ENCODE measurements at regions not wholly inside any gene's neighbourhood (a gene's known extent, or its start where the extent isn't known, plus 50 kb on each side); places are given as distances from the start of the nearest gene placed in this dataset.

DNA sequence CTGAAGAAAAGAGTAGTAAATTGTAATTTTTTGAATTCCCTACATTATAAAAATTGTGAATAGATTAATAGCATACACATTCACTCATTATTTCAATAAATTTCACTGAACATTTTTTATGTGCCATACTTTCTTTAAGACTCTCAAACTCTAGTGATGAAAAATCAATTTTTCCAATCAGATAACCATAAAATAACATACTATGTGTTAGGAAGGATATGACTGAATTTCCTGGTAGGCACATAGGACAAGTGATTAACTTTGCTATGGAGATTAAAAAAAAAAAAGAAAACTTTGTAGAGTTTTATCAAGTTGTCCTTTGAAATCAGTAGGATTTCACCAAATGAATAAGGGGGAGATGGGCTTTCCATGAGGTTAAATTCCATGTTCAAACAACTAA is 1597.3 kb upstream of the LRRTM3 start:
- DNase-seq (ENCODE audit: low spot score): no peak

DNA sequence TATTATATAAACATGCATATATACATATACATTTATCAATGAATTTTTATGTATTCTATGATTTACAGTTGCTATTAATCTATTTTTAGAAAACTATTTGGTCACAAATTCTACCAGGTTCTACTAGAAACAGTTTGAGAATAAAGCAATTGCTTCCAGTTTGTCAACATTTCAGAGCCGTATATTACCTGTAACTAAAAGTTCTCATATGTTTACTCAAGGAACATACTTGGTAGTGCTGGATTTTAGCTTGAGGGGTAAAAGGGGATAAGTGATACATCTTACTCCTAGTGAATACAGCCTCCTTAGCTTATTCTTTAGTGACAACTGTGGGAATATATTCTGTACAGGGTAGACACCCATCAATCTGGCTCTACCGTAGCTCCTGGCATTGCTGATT is 1590.5 kb upstream of the LRRTM3 start:
- DNase-seq (ENCODE audit: low spot score): no peak

DNA sequence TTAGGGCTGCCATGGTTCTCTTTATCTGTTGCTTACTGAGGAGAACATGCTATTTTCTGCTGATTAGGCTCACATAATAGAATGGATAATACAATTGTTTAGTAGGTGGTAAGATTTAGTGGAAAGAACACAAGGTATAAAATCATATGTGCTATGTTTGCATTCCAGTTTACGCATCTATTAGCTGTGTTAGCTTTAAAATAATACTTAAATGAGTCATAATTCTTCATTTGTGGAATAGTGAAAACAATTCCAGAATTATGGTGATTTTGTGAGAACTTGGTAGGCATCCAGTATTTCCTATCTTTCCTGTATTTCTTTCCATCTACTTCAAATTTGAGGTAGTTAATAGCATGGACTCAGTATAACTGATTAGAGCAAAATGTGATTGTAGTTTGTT is 1585.5 kb upstream of the LRRTM3 start:
- DNase-seq (ENCODE audit: low spot score): no peak

DNA sequence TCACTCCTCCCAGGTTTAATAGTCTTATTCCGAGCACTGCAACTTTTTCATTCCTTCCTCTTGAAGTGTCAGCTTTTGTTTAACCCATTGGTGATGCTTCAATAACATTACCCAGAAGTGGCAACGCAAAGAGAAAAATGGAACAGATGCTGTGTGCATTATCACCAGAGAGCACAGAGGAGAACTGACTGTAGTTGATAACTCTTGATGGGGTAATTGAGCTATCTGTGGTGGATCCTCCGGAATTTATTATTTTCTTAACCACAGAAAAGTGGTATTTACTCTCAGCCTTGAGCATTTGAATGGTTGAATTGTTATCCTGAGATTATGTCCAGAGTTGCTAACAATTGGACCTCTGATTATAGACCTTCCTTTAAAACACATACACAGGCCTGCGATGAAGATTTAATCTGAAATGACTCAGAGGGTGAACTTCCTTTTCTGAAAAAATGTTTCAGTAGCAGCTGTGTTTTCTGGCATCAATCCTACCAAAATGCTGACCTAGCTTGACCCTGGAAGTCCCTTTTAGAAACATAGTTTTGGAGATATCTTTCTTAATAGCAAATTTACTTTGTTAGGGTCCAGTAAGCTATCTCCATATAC is 1584.4 kb upstream of the LRRTM3 start:
- DNase-seq (ENCODE audit: low spot score): no peak

DNA sequence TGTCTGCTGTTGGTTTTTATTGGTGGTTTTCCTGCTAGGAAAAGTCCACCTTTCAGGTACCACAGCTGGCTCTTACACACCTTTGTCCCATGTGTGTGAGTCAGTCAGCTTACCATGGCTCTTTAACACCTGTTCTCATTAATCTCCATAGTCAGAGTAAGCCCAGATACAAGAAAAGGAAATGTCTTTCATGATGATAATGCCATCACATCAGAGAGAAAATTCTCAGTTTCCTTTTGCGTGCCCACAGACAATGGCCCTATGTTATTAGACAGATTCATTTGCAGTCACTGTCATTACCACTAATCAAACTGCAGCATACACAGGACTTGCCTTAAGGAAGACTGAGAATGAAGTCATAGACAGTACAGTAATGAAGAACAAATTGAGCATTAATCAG is 1583.6 kb upstream of the LRRTM3 start:
- DNase-seq (ENCODE audit: low spot score): no peak

DNA sequence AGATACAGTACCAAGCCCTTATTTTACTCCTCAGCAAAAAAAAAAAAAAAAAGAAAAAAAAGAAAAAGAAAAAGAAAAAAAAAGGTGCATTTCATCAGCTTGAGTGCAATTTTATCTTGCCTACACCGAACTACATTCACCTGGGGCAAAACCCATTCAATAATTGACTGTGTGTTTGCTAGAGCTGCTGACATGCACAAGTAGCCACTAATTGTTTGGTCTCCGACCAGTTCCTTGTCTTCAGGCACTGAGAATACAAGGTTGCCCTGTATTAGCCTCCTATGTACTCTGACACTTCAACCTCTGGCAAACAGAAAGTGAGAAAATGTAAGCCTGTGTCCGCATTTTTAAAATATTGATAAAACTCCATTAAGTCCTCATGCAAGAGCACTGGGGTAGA is 1579.4 kb upstream of the LRRTM3 start:
- DNase-seq (ENCODE audit: low spot score): no peak

DNA sequence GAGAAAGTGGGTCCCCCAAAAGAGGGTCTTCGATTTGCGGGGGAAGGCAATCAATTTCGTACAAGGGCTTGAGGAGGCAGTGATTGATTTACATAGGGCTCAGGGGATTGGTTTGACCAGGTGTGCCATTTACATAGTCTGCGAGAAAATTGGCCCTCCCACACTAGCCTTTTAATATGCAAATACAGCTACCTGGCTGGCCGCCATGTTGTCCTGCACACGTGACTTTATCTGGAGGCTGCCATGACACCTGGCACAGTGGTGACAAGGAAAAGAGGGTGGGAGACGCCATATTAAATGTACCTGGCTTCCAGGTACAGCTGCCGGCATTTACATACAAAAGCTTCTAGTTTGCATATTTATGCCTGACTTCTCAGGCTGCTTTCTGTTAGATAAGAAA is 1577.2 kb upstream of the LRRTM3 start:
- DNase-seq (ENCODE audit: low spot score): no peak

DNA sequence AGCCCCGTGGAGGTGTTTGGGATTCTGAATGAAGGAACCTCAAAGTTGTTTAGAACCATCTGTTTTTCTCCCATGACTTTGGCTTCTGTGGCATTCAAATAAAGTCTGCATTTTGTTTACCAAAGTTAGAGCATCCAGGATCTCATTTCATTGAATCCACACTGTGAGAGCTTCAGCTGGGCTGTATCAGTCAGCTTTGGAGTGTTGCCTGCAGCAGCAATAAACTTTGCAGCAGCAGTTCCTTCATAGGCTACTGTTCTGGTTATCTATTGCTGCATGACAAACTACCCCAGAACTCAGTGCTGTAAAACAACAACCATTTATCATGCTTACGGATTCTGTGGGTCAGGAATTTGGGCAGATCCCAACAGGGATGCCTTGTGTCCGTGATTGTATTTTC is 1575.2 kb upstream of the LRRTM3 start:
- DNase-seq (ENCODE audit: low spot score): no peak

- no peak for DNase-seq (ENCODE audit: low spot score)
Measured at GRCh38 chr10:65355141-65355680, 1570.6 kb upstream of the LRRTM3 start.

DNA sequence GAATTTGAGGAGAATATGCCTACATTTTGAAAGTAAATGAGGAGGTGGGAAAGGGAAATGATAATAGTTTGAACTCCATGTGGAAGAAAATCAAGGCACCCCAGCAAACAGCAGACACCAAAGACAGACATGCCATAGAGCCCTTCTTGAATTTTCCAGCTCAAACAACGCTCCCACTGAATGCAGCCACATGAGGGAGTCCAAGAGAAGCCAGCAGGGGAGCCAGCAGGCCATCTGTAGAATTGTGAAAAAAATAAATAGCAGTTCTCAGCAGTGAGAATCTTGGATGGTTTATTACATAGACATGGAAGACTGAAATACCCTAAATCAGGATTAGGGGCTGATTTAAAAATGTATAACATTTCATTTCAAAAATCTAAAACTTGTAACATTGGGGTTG is 1567.3 kb upstream of the LRRTM3 start:
- peak; percentile 21 for DNase-seq (ENCODE audit: low spot score)

- DNase-seq (ENCODE audit: low spot score): peak; percentile 5
Measured at GRCh38 chr10:65360497-65360896, 1565.3 kb upstream of the LRRTM3 start.

- no peak for DNase-seq (ENCODE audit: low spot score)
Measured at GRCh38 chr10:65365878-65366277, 1560.0 kb upstream of the LRRTM3 start.

DNA sequence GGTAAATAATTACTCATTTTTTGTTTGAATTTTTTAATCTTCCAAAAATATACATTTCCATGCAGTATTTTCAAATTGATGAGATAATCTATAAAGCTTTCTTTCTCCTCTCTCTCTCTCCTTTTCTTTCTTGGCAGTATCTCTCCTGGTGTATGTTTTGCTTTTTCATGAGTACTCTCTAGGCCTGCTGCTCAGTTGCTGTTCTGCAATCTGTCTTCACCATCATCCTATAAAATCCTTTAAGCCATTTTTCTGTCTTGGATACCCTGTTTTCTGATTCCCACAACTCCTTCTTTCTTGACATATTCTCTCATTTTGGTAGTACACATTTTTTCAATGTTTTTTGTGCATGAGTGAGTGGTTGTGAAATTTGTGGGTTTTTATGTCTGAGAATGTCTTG is 1558.1 kb upstream of the LRRTM3 start:
- DNase-seq (ENCODE audit: low spot score): no peak

DNA sequence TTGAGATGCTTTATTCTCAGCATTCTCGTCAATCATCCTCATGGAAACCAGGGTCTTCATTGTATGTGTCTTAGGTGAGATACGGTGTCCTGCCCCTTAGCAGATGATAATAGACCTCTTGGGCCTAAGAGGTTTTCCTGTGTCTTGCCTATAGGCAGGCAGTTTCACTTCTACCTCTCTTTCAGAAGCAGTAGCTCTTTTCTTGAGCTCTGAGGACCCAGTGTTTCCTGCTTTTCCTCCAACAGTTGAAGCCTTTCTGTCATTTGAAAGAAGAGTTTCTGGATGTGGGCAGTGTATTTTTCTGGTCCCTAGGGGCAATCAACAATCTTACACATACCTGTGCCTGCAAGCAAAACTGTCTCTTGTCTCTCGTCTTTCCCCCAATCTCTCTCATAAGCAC is 1550.3 kb upstream of the LRRTM3 start:
- DNase-seq (ENCODE audit: low spot score): no peak

- DNase-seq (ENCODE audit: low spot score): no peak
Measured at GRCh38 chr10:65377687-65378086, 1548.1 kb upstream of the LRRTM3 start.

DNA sequence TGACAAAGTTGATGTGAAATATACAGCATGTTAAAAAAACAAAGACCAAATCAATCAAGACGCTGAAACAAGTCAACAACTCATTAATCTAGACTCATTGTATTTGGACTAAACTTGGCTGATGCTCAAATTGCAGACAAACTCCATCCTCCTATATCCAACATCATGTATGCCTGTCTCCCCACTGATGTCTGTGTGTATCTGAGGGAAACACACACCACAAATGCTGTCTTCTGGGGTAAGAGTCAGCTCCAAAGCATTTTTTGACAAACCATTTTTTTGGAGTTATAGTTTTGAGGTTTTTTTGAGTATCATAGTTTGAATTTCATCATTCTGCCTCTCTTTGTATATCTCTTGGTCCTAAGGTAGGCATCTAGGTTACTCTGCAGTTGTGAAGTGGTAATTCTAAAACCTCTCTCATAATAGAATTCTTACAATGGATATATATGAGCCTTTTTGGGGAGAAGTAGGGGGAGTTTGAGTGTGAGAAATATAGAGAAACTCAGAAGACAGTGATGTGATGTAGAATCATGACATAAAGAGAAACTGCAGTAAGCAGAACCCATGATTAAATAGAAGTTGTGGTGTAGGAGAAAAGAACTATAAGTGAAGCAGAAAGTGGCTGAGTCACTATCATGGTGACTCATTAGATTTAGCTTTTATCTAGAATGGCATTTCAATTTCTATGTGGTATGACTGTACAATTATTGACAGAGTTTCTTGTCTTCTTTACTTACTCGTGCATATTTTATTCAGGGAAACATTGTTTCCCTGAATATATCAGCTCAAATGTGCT is 1531.1 kb upstream of the LRRTM3 start:
- DNase-seq (ENCODE audit: low spot score): no peak

GRCh38 chr10:65395631-65396030 is 1530.2 kb upstream of the LRRTM3 start:
- no peak for DNase-seq (ENCODE audit: low spot score)

DNA sequence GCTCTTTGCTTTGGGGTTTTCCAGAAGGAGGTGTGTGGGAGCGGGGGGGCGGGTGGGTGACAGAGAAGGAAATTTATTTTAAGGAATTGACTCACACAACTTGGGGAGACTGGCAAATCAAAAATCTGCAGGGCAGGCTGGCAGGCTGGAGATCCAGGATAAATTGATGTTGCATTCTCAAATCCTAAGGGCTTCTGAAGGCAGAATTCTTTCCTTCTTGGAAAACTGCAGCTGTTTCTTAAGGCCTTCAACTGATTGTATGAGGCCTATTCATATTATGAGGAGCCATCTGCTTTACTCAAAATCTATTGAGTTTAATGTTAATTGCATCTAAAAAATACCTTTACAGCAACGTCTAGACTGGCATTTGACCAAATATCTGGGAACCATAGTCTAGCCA is 1528.8 kb upstream of the LRRTM3 start:
- no peak for DNase-seq (ENCODE audit: low spot score)

- no peak for DNase-seq (ENCODE audit: low spot score)
Measured at GRCh38 chr10:65408401-65408800, 1517.4 kb upstream of the LRRTM3 start.

DNA sequence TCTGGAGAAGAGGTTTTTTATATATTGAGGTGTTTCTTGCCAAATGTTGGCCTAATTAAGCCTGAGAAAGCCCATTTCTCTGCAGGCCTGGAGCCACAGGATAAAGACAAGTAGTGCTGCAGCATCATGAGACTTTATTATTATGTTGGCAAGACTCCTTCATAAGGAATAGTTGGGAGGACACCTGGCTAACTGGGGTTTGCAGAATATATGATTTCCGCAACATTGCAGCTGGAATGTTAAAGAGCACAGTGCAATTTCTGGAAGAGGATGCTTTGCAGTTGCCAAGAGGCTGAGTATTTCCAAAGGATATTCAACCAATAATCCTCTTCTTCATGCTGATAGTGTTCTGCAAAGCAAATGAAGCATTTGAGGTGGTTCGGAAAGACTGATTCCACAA is 1512.8 kb upstream of the LRRTM3 start:
- no peak for DNase-seq (ENCODE audit: low spot score)

GRCh38 chr10:65415318-65415717 is 1510.5 kb upstream of the LRRTM3 start:
- DNase-seq (ENCODE audit: low spot score): no peak

GRCh38 chr10:65416094-65416493 is 1509.7 kb upstream of the LRRTM3 start:
- DNase-seq (ENCODE audit: low spot score): no peak

- no peak for DNase-seq (ENCODE audit: low spot score)
Measured at GRCh38 chr10:65419629-65420028, 1506.2 kb upstream of the LRRTM3 start.
